Omental fat pad (tissue), 3 donors: ENCODE measurements at regions not wholly inside any gene's neighbourhood (a gene's known extent, or its start where the extent isn't known, plus 50 kb on each side); places are given as distances from the start of the nearest gene placed in this dataset.

Experiments
- ATAC-seq: fragments of 150-250 bp; one replicate; pipeline ENCODE4 v1.9.1; 2016; ENCODE audit warnings: mild to moderate bottlenecking, moderate library complexity; ENCODE audit not compliant: low FRiP score
- DNase-seq: peaks from one replicate; pipeline ENCODE4 v3.0.0-alpha.2; 2019; ENCODE audit warnings: low spot score
- TF ChIP-seq, protein P1 (sequence below), 3 donors: fragments of 450-650 bp; IDR thresholded peaks; one replicate each; pipeline ENCODE4 v1.5.1; 2016 to 2017; ENCODE audit warnings: antibody characterized with exemption in 3 of 3, mild to moderate bottlenecking in 3 of 3, moderate library complexity in 2 of 3

DNA sequence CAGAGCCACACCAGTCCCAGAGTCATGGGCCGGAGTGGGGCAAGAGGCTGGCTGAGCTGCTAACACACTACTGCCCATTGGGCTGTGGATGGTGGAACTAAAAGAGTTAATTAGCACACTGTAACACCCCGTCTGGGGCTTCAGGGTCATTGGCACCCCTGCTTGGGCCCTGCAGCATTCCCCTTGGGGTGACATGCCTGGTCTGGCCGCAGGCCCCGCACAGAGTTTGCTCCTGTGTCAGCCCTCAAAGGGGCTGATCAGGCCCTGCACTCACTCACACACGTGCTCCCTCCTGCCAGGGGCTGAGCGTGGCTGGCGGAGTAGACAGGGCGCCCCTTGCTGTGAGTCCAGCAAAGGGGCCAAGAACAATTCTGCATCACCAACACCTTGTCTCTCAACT, 1499.6 kb upstream of the TMEM132C start:
- TF ChIP-seq, protein P1, sequence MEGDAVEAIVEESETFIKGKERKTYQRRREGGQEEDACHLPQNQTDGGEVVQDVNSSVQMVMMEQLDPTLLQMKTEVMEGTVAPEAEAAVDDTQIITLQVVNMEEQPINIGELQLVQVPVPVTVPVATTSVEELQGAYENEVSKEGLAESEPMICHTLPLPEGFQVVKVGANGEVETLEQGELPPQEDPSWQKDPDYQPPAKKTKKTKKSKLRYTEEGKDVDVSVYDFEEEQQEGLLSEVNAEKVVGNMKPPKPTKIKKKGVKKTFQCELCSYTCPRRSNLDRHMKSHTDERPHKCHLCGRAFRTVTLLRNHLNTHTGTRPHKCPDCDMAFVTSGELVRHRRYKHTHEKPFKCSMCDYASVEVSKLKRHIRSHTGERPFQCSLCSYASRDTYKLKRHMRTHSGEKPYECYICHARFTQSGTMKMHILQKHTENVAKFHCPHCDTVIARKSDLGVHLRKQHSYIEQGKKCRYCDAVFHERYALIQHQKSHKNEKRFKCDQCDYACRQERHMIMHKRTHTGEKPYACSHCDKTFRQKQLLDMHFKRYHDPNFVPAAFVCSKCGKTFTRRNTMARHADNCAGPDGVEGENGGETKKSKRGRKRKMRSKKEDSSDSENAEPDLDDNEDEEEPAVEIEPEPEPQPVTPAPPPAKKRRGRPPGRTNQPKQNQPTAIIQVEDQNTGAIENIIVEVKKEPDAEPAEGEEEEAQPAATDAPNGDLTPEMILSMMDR (IDR thresholded peaks at IDR 0.05) = no peak
- ATAC-seq = no peak
- no peak for DNase-seq

DNA sequence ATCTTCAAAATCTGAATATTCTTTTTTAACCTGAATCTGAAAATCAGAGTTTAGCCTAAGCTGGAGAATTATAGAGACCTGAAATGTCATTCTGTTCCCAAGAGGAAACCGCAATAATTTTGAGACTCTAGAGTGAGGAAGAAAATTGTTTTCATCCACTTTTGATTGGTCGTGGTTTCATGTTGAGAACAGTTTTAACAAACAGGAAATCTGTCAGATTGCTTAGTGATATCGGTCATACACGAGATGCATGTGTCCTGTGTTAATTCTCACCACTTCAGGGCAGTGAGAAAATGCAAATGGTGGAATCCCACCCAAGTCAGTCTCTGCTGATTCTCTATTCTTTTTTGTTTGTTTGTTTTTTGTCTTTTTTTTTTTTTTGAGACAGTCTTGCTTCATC, 1498.5 kb upstream of the TMEM132C start:
- ATAC-seq (no peak), DNase-seq (no peak)
- TF ChIP-seq, protein P1 (IDR thresholded peaks at IDR 0.05) = no peak

DNA sequence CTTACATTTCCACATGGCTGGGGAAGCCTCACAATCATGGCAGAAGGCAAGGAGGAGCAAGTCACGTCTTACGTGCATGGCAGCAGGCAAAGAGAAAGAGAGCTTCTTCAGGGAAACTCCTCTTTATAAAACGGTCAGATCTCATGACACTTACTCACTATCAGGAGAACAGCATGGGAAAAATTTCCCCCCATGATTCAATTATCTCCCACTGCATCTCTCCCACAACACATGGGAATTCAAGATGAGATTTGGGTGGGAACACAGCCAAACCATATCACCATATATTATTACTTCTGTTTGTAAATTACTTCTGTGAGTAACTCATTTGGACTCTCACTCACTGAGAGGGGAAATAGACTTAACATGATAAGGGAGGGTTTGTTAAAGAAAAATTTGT, 1496.8 kb upstream of the TMEM132C start:
- TF ChIP-seq, protein P1 (IDR thresholded peaks at IDR 0.05) = no peak
- ATAC-seq = no peak
- no peak for DNase-seq

DNA sequence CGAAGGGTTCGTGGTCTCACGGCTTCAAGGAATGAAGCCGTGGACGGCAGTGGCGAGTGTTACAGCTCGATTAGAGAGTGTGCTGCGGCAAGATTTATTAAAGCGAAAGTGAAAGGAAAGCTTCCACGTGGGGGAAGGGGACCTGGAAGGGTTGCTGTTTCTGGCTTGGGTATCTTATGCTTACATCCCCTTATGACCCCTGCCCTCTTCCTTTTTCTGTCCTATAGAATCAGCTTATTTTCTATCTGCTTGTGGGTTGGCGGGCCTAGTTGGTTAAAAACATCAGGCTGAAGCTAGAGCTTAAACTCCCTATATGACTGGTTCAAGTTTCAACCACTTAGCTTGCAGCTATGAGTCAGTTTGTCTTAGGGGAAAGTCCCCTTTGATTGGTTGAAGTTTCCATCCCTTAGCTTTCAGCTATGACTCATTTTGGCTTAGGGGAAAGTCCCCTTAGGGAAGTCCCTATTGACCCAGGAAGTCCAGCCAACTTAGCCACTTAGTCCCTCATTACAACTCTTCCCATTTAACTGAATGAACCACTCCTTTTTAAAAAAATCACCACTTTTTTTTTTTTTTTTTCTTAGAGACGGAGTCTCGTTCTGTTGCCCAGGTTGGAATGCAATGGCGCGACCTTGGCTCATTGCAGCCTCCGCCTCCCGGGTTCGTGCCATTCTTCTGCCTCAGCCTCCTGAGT, 1494.7 kb upstream of the TMEM132C start:
- ATAC-seq (no peak), DNase-seq (no peak)
- TF ChIP-seq, protein P1 (IDR thresholded peaks at IDR 0.05) = no peak

DNA sequence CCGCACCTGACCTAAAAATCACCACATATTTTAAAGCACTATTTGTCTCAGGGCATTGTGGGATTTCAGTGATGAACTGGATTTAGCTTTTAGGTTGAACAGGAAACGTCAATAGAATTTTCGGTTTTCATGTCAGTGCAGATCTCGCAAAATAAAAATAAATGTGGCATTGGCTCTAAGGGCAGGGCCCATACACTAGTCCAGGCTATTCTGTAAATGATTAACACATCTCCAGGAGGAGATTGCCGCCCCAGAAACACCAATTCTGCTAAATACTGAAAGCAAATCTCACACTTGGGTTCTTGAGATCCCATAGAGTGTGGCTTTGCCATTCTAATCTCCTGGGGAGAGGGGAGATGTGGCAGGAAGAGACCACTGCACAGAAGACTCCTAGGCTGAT, 1494.0 kb upstream of the TMEM132C start:
- DNase-seq (no peak), ATAC-seq (no peak)
- TF ChIP-seq, protein P1 (IDR thresholded peaks at IDR 0.05) = no peak

DNA sequence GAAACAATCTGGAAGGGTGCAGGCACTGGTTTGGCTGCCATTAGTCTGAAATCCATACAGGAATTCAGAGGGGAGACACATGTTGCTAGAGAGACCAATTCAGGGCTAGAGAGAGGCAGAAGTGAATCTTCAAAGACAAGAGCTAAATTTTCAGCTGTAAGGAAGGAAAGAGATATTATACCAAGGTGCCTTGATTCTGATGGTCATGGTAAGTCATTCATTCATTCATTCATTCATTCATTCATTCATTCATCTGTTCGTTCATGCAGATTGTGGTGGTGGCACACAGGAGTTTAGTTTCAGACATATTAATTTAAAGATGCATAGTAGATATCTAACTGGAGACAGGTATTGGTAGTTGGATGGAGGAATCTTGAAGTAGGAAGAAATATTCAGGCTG, 1493.5 kb upstream of the TMEM132C start:
- ATAC-seq = no peak
- no peak for DNase-seq

More for the DNA sequence above, 1493.5 kb upstream of the TMEM132C start:
- TF ChIP-seq, protein P1 (IDR thresholded peaks at IDR 0.05) = no peak
